ENCODE measurements at regions not wholly inside any gene's neighbourhood (a gene's known extent, or its start where the extent isn't known, plus 50 kb on each side); places are given as distances from the start of the nearest gene placed in this dataset.

- Histone ChIP-seq H3K9ac (ENCODE audit: low read depth, low read length) (no peak overlapping the region), H4K91ac (ENCODE audit: insufficient read depth, low read depth, low read length) (no peak overlapping the region), H4K5ac (ENCODE audit: low read depth, low read length) (no peak overlapping the region), H2AK9ac (replicated peaks; ENCODE audit: low read depth, low read length, poor library complexity) (no peak overlapping the region), H3K36me3 (ENCODE audit: control insufficient read depth, insufficient read depth, low read length) (no peaks in the 10 kb centered on the region), H2BK20ac (ENCODE audit: low read depth, low read length) (no peak overlapping the region), H2AFZ (replicated peaks; ENCODE audit: low read length, poor library complexity) (no peak overlapping the region), H3K56ac (ENCODE audit: extremely low read depth, insufficient read depth, low read length) (no peak overlapping the region), H3K4me2 (ENCODE audit: low read depth, low read length) (no peak overlapping the region), H2AK5ac (ENCODE audit: low read depth, low read length) (no peak overlapping the region), H3K18ac (ENCODE audit: low read depth, low read length) (no peak overlapping the region), H4K8ac (ENCODE audit: low read depth in 2 of 2, low read length in 2 of 2) (no peak overlapping the region), H3K79me1 (ENCODE audit: low read depth in 1 of 2, low read length in 2 of 2) (no peaks in the 10 kb centered on the region), H3K4me1 (ENCODE audit: control insufficient read depth, insufficient read depth, low read length) (no peaks in the 10 kb centered on the region), H4K20me1 (ENCODE audit: insufficient read depth, low read length) (no peaks in the 10 kb centered on the region), H2BK15ac (ENCODE audit: low read depth, low read length) (no peak overlapping the region), H3K4me3 (ENCODE audit: insufficient read depth, low read depth, low read length) (no peak overlapping the region), H3K27ac (ENCODE audit: insufficient read depth, low read length) (no peak overlapping the region), H2BK5ac (ENCODE audit: low read depth, low read length, poor library complexity, severe bottlenecking) (no peak overlapping the region), H3K14ac (replicated peaks; ENCODE audit: low read depth, low read length) (no peak overlapping the region), H2BK120ac (ENCODE audit: low read depth, low read length) (no peak overlapping the region), H3K23ac (ENCODE audit: low read depth, low read length) (no peak overlapping the region), H3K27me3 (ENCODE audit: control insufficient read depth, insufficient read depth, low read length) (no peaks in the 10 kb centered on the region), H3K4ac (ENCODE audit: low read depth, low read length) (no peak overlapping the region), H3K9me3 (ENCODE audit: control insufficient read depth, insufficient read depth, low read length) (no peaks in the 10 kb centered on the region), H3K9me1 (ENCODE audit: insufficient read depth, low read length) (peaks cover 3% of the 10 kb centered on the region; the same call in 1 of the 2 replicates)
- no TSS peak for BruUV-seq (replicated peaks)
- no CpG with 5 or more reads among the region's 1 CpG for WGBS, 2 experiments (ENCODE audit: extremely low coverage in 2 of 2, insufficient read length in 1 of 2)
- intact Hi-C loops (cut with micrococcal nuclease) (no loop called here), dilution Hi-C loops (cut with HindIII; ENCODE audit: low sequenced_read_pairs, unreplicated experiment) (no loop called here), in situ Hi-C loops (cut with MboI; ENCODE audit: low sequenced_read_pairs) (no loop called here)
- CTCF ChIA-PET = no interaction called here
- no peak for TF ChIP-seq FOS (IDR thresholded peaks at IDR 0.05; ENCODE audit: low read depth, low read length)
- TF ChIP-seq CTCF (conservative IDR thresholded peaks at IDR 0.05; ENCODE audit: low read depth, low read length) = no peak
- TF ChIP-seq MXI1 (IDR thresholded peaks at IDR 0.05; ENCODE audit: borderline replicate concordance, low read depth, low read length) = no peak
- TF ChIP-seq BHLHE40 (IDR thresholded peaks at IDR 0.05; ENCODE audit: low read depth, low read length) = no peak
- TF ChIP-seq SMC3 (IDR thresholded peaks at IDR 0.05; ENCODE audit: low read depth, low read length) = no peak
- POLR2A ChIA-PET (ENCODE audit: unreplicated experiment) = interaction anchor here (0.7 kb wide), 1 partner anchor 505 kb away, joined by 3 read pairs; no protein-coding TSS in a partner anchor
- DNase-seq = no peak
- no peak for ATAC-seq (ENCODE audit: low read depth)
Observed at GRCh38 chr3:30085486-30085885, 520.9 kb upstream of the TGFBR2 start.

All from IMR-90 (cell line).